HEK293 (cell line): ENCODE measurements at regions not wholly inside any gene's neighbourhood (a gene's known extent, or its start where the extent isn't known, plus 50 kb on each side); places are given as distances from the start of the nearest gene placed in this dataset.
"Not testable (repeated sequence)": the region's sequence is repeated elsewhere in the genome, so short reads cannot be mapped to it uniquely, and the experiment has no call there.

Experiments
- CTCF ChIP-seq: fragments of 450-650 bp; formaldehyde crosslinking; IDR thresholded peaks from 2 replicates; pipeline ENCODE4 v1.5.1; 2016; ENCODE audit warnings: missing biosample characterization, missing genetic modification characterization
- SP2 ChIP-seq: fragments of 450-650 bp; formaldehyde crosslinking; IDR thresholded peaks from 2 replicates; pipeline ENCODE4 v1.5.1; 2016; ENCODE audit warnings: missing biosample characterization, missing genetic modification characterization

GRCh38 chr7:47052541-47053208 is 529.2 kb downstream of the TNS3 start:
- TF ChIP-seq CTCF; SP2 (tag by site-specific recombination): not testable (repeated sequence)
